GM19324 (cell line): ENCODE measurements at regions not wholly inside any gene's neighbourhood (a gene's known extent, or its start where the extent isn't known, plus 50 kb on each side); places are given as distances from the start of the nearest gene placed in this dataset.
"Not testable (repeated sequence)": the region's sequence is repeated elsewhere in the genome, so short reads cannot be mapped to it uniquely, and the experiment has no call there.

ENCODE experiments used
- ATAC-seq: cut with Tn5 transposase; IDR thresholded peaks from one replicate; pipeline ENCODE4 v1.9.1; 2021; ENCODE audit warnings: mild to moderate bottlenecking, moderate library complexity; ENCODE audit not compliant: unreplicated experiment, low FRiP score

- no peak for ATAC-seq
These were observed 87.0 kb upstream of the G2E3 start for GRCh38 chr14:30471980-30472379.

- not testable (repeated sequence) for ATAC-seq
These were observed 84.9 kb upstream of the G2E3 start for GRCh38 chr14:30473846-30474696.

GRCh38 chr14:30482276-30482675, 76.7 kb upstream of the G2E3 start:
- no peak for ATAC-seq

- no peak for ATAC-seq
These were observed 74.8 kb upstream of the G2E3 start for GRCh38 chr14:30484201-30484600.

GRCh38 chr14:30484976-30485375, 74.0 kb upstream of the G2E3 start:
- ATAC-seq, result no peak

- no peak for ATAC-seq
These were observed 62.1 kb upstream of the G2E3 start for GRCh38 chr14:30496852-30497251.

- ATAC-seq, result no peak
These were observed 59.6 kb upstream of the G2E3 start for GRCh38 chr14:30499358-30499757.

- no peak for ATAC-seq
These were observed 58.7 kb upstream of the G2E3 start for GRCh38 chr14:30500222-30500621.

- ATAC-seq, result no peak
These were observed 51.7 kb upstream of the G2E3 start for GRCh38 chr14:30507209-30507608.
